Coronary artery (tissue), 2 donors: ENCODE measurements at regions not wholly inside any gene's neighbourhood (a gene's known extent, or its start where the extent isn't known, plus 50 kb on each side); places are given as distances from the start of the nearest gene placed in this dataset.

Source experiments
- DNase-seq: peaks from one replicate; pipeline ENCODE4 v3.0.0-alpha.2; 2017; ENCODE audit warnings: low spot score
- H3K27ac ChIP-seq, 2 donors: fragments of 200-600 bp; sonication (generic); one replicate each; pipeline ENCODE4 v1.5.1; 2016 to 2019
- H3K4me3 ChIP-seq: fragments of 200-600 bp; sonication (generic); 2 replicates; pipeline ENCODE4 v1.5.1; 2016; ENCODE audit warnings: mild to moderate bottlenecking, moderate library complexity
- TF ChIP-seq, protein P1 (sequence below): fragments of 200-600 bp; sonication (generic); IDR thresholded peaks from one replicate; pipeline ENCODE4 v1.5.1; 2019; ENCODE audit warnings: antibody characterized with exemption

DNA sequence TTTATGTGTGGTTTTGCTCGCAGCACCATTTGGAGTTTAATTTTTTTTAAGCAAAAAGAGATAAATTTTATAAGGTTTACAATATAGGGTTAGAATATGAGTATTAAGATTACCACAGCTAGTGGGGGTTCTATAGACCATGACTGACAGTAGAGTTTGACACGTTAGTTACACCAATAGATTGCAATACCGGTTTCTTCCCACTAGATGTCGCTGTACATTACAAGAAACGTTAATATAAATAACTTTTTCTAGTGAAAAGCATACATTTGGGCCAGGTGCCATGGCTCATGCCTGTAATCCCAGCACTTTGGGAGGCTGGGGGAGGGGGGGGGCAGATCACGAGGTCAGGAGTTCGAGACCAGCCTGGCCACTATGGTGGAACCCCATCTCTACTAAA, 433.6 kb downstream of the MAGEB5 start:
- Histone ChIP-seq H3K4me3 (no peak overlapping the region), H3K27ac (no peak overlapping the region)
- TF ChIP-seq, protein P1, sequence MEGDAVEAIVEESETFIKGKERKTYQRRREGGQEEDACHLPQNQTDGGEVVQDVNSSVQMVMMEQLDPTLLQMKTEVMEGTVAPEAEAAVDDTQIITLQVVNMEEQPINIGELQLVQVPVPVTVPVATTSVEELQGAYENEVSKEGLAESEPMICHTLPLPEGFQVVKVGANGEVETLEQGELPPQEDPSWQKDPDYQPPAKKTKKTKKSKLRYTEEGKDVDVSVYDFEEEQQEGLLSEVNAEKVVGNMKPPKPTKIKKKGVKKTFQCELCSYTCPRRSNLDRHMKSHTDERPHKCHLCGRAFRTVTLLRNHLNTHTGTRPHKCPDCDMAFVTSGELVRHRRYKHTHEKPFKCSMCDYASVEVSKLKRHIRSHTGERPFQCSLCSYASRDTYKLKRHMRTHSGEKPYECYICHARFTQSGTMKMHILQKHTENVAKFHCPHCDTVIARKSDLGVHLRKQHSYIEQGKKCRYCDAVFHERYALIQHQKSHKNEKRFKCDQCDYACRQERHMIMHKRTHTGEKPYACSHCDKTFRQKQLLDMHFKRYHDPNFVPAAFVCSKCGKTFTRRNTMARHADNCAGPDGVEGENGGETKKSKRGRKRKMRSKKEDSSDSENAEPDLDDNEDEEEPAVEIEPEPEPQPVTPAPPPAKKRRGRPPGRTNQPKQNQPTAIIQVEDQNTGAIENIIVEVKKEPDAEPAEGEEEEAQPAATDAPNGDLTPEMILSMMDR = no peak
- no peak for DNase-seq

DNA sequence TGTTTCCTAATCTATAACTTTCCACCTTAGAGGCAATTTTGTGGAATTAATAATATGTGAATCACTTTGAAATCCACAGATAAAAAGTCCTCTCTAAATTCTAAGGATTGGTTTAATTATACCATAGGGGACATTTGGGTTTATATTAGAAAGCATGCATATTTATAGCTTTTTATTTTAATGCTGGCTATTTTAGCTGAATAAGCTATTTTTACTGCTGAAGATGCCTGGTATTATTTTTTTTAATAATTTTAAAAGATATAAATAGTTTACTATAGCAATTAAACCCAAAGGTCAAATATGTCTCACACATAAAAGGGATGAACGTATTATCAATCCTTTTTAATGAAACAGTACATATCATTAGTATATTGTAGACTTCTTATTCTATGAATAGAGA, 415.4 kb downstream of the MAGEB5 start:
- DNase-seq = no peak
- H3K27ac ChIP-seq = no peak overlapping the region
- TF ChIP-seq, protein P1 = no peak
- no peak overlapping the region for H3K4me3 ChIP-seq

DNA sequence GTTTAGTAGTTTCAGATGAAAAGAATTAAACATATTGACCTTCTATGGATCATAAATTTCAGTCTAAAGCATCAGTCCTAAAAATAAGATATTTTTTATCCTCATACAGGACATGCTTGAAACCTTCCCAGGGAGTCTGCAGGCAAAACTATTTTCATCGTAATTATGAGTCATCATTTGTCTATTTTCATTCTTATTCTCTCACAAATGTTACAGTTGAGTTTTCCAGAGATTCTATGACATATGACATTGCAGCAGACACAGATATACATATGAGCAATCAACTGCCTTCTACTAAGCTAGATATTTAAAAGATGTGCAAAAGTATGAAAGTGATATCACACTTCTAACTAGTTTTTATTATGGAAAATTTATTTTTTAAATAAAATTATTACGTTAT, 398.0 kb downstream of the MAGEB5 start:
- DNase-seq = no peak
- Histone ChIP-seq H3K4me3 (no peak overlapping the region), H3K27ac (no peak overlapping the region)
- TF ChIP-seq, protein P1 = no peak

DNA sequence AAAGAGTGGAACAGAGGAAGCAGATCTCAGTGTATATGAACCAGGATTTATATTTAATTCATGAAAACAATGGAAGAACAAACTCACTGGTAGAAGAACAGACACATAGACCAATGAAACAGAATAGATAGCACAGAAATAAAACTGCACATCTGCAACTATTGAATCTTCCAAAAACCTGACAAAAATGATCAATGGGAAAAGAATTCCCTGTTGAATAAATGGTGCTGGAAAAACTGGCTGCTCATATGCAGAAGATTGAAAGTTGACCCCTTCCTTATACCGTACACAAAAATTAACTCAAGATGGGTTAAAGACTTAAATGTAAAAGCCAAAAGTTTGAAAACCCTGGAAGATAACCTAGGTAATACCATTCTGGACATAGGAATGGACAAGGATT, 391.0 kb downstream of the MAGEB5 start:
- DNase-seq = no peak
- H3K4me3 ChIP-seq = no peak overlapping the region
- TF ChIP-seq, protein P1 = no peak
- no peak overlapping the region for H3K27ac ChIP-seq

DNA sequence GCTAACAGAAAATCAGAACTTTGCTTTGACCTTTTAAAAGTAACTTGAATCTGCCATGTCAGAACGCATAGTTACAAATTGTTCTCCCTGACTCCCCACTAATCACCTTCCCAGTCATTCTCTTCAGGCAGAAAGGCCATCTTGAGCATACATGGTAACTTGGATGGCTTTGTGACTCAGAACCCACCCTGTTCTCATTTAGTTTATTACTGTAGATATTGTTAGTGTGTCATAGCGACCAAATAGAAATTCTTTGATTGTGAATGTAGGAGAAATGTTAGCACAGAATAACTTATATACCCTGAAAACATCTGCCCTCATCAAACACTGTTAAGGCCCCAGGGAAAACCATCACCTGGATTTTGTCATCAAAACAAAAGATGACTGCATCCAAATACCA, 382.0 kb downstream of the MAGEB5 start:
- Histone ChIP-seq H3K4me3 (no peak overlapping the region), H3K27ac (no peak overlapping the region)
- DNase-seq = no peak
- TF ChIP-seq, protein P1 = no peak

DNA sequence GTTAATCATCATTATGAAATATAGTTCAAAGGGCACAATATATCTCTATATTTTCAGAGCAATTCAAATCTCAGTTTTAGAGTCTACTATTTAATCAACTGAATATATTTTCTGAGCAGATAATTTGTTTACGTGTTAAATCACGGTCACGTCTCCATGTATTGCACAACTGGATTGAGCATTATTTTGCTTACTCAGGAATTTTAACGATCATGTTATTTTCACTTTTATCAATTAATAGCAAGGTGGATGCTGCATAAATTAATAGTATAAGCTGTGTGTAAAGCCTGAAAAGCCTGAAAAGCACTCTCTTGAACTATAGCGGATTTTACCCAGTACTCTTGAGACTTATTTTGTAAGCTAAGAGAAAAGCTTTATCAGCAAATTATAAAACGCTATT, 374.9 kb downstream of the MAGEB5 start:
- TF ChIP-seq, protein P1 = no peak
- Histone ChIP-seq H3K27ac (no peak overlapping the region), H3K4me3 (no peak overlapping the region)
- no peak for DNase-seq

DNA sequence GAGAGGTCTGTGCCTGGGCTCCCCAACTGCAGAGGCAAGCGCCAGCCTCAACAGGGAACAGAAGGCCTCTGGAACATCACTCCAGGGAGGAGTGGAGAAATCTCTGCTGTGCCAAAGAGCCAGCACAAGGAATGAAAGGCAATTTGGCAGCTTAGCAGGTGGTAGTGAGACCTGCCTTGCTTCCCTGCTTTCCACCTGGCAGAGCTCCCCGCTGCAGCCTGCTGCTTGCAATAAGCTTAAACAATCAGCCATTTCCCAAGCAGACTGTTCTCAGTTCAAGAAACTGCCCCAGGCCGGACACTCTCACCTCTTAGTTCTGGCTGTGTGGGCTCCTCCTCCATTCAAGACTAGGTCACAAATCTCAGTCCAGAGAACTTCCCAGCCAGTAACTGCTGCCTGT, 370.6 kb downstream of the MAGEB5 start:
- TF ChIP-seq, protein P1 = no peak
- DNase-seq = no peak
- H3K4me3 ChIP-seq = no peak overlapping the region
- H3K27ac ChIP-seq = no peak overlapping the region
